HG03280 (cell line): ENCODE measurements at regions not wholly inside any gene's neighbourhood (a gene's known extent, or its start where the extent isn't known, plus 50 kb on each side); places are given as distances from the start of the nearest gene placed in this dataset.

ENCODE experiments used
- ATAC-seq: cut with Tn5 transposase; IDR thresholded peaks from one replicate; pipeline ENCODE4 v1.9.1; 2021; ENCODE audit warnings: mild to moderate bottlenecking, moderate library complexity; ENCODE audit not compliant: unreplicated experiment

- ATAC-seq: no peak
These were observed 60.6 kb upstream of the LMO4 start for GRCh38 chr1:87268111-87268510.

GRCh38 chr1:87269921-87270320 is 58.8 kb upstream of the LMO4 start:
- ATAC-seq: no peak

GRCh38 chr1:87273291-87273690 is 55.4 kb upstream of the LMO4 start:
- ATAC-seq: no peak

- no peak for ATAC-seq
These were observed 53.8 kb upstream of the LMO4 start for GRCh38 chr1:87274851-87275250.

GRCh38 chr1:87278825-87279535 is 49.7 kb upstream of the LMO4 start:
- no peak for ATAC-seq
